HEK293 (cell line): ENCODE measurements at regions not wholly inside any gene's neighbourhood (a gene's known extent, or its start where the extent isn't known, plus 50 kb on each side); places are given as distances from the start of the nearest gene placed in this dataset.

Experiments
- CTCF ChIP-seq: fragments of 450-650 bp; formaldehyde crosslinking; IDR thresholded peaks from 2 replicates; pipeline ENCODE4 v1.5.1; 2016; ENCODE audit warnings: missing biosample characterization, missing genetic modification characterization
- TF ChIP-seq, protein P1 (sequence below): sonication (generic); formaldehyde crosslinking; IDR thresholded peaks from 2 replicates; pipeline ENCODE4 v1.8.1; 2022; ENCODE audit warnings: mild to moderate bottlenecking, moderate library complexity, missing genetic modification reagents

GRCh38 chr5:118522626-118523025, 465.7 kb downstream of the DTWD2 start:
- TF ChIP-seq, protein P1, sequence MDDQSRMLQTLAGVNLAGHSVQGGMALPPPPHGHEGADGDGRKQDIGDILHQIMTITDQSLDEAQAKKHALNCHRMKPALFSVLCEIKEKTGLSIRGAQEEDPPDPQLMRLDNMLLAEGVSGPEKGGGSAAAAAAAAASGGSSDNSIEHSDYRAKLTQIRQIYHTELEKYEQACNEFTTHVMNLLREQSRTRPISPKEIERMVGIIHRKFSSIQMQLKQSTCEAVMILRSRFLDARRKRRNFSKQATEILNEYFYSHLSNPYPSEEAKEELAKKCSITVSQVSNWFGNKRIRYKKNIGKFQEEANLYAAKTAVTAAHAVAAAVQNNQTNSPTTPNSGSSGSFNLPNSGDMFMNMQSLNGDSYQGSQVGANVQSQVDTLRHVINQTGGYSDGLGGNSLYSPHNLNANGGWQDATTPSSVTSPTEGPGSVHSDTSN, result no peak
- TF ChIP-seq CTCF (tag by site-specific recombination), result no peak
